H9 (cell line): ENCODE measurements at regions not wholly inside any gene's neighbourhood (a gene's known extent, or its start where the extent isn't known, plus 50 kb on each side); places are given as distances from the start of the nearest gene placed in this dataset.

ENCODE experiments used
- DNase-seq: peaks from one replicate; pipeline ENCODE4 v3.0.0-alpha.2; 2017
- H2AFZ ChIP-seq: one replicate; pipeline ENCODE4 v1.6.1; 2013; ENCODE audit warnings: mild to moderate bottlenecking, low read length, control low read depth, moderate library complexity
- H2AK5ac ChIP-seq: 2 replicates; pipeline ENCODE4 v1.6.1; 2013; ENCODE audit warnings: low read length, control low read depth, mixed read lengths; ENCODE audit not compliant: insufficient read length
- H2BK120ac ChIP-seq: one replicate; pipeline ENCODE4 v1.6.1; 2013; ENCODE audit warnings: low read depth, mild to moderate bottlenecking, low read length, control low read depth, inconsistent platforms; ENCODE audit not compliant: poor library complexity, severe bottlenecking
- H2BK12ac ChIP-seq: 2 replicates; pipeline ENCODE4 v1.6.1; 2013; ENCODE audit warnings: low read length, control low read depth, mixed read lengths, low read depth; ENCODE audit not compliant: insufficient read length
- H2BK15ac ChIP-seq: 2 replicates; pipeline ENCODE4 v1.6.1; 2013; ENCODE audit warnings: low read depth, low read length, control low read depth
- H2BK20ac ChIP-seq: one replicate; pipeline ENCODE4 v1.6.1; 2013; ENCODE audit warnings: low read depth, mild to moderate bottlenecking, low read length, control low read depth, inconsistent platforms; ENCODE audit not compliant: poor library complexity, severe bottlenecking
- H2BK5ac ChIP-seq: 2 replicates; pipeline ENCODE4 v1.6.1; 2013; ENCODE audit warnings: low read length, control low read depth, mixed read lengths; ENCODE audit not compliant: insufficient read length
- H3K14ac ChIP-seq: 2 replicates; pipeline ENCODE4 v1.6.1; 2013; ENCODE audit warnings: low read length, control low read depth; ENCODE audit not compliant: insufficient read depth
- H3K18ac ChIP-seq: 2 replicates; pipeline ENCODE4 v1.6.1; 2013; ENCODE audit warnings: low read depth, mild to moderate bottlenecking, mixed read lengths, low read length, control low read depth; ENCODE audit not compliant: insufficient read length
- H3K23ac ChIP-seq: 2 replicates; pipeline ENCODE4 v1.6.1; 2013; ENCODE audit warnings: low read length, control low read depth, mixed read lengths, low read depth; ENCODE audit not compliant: insufficient read length
- H3K23me2 ChIP-seq: 2 replicates; pipeline ENCODE4 v1.6.1; 2013; ENCODE audit warnings: low read depth, mild to moderate bottlenecking, mixed read lengths, low read length, control low read depth; ENCODE audit not compliant: insufficient read length, poor library complexity, severe bottlenecking
- H3K27ac ChIP-seq: 2 replicates; pipeline ENCODE4 v1.5.1; 2013; ENCODE audit warnings: low read length, control low read depth, mixed read lengths, low read depth; ENCODE audit not compliant: insufficient read length
- H3K27me3 ChIP-seq: 2 replicates; pipeline ENCODE4 v1.6.1; 2013; ENCODE audit warnings: low read length, control low read depth, inconsistent platforms; ENCODE audit not compliant: insufficient read depth
- H3K4ac ChIP-seq: 2 replicates; pipeline ENCODE4 v1.6.1; 2013; ENCODE audit warnings: low read depth, mild to moderate bottlenecking, control low read depth, inconsistent platforms, low read length, moderate library complexity
- H3K4me1 ChIP-seq: 2 replicates; pipeline ENCODE4 v1.6.1; 2013; ENCODE audit warnings: low read length, control low read depth, inconsistent platforms; ENCODE audit not compliant: insufficient read depth
- H3K4me2 ChIP-seq: 2 replicates; pipeline ENCODE4 v1.6.1; 2013; ENCODE audit warnings: low read length, control low read depth, mixed read lengths; ENCODE audit not compliant: insufficient read length, insufficient read depth
- H3K56ac ChIP-seq: 2 replicates; pipeline ENCODE4 v1.6.1; 2013; ENCODE audit warnings: low read depth, mild to moderate bottlenecking, mixed read lengths, low read length, control low read depth; ENCODE audit not compliant: insufficient read length
- H3K79me1 ChIP-seq: 2 replicates; pipeline ENCODE4 v1.6.1; 2013; ENCODE audit warnings: low read depth, mild to moderate bottlenecking, moderate library complexity, low read length, control low read depth, inconsistent platforms; ENCODE audit not compliant: insufficient read depth, poor library complexity, severe bottlenecking
- H3K79me2 ChIP-seq: 2 replicates; pipeline ENCODE4 v1.6.1; 2013; ENCODE audit warnings: low read length, control low read depth, inconsistent platforms; ENCODE audit not compliant: insufficient read depth
- H3K9ac ChIP-seq: 2 replicates; pipeline ENCODE4 v1.6.1; 2013; ENCODE audit warnings: low read length, control low read depth, mixed read lengths; ENCODE audit not compliant: insufficient read length; ENCODE audit errors: extremely low read depth
- H3K9me3 ChIP-seq: one replicate; pipeline ENCODE4 v1.6.1; 2013; ENCODE audit warnings: low read depth, low read length, inconsistent platforms; ENCODE audit not compliant: control insufficient read depth
- H3T11ph ChIP-seq: one replicate; pipeline ENCODE4 v1.6.1; 2013; ENCODE audit warnings: mild to moderate bottlenecking, low read length, control low read depth, inconsistent platforms
- H4K20me1 ChIP-seq: one replicate; pipeline ENCODE4 v1.6.1; 2013; ENCODE audit not compliant: control insufficient read depth, insufficient read length, insufficient read depth
- H4K5ac ChIP-seq: 2 replicates; pipeline ENCODE4 v1.6.1; 2013; ENCODE audit warnings: low read depth, mild to moderate bottlenecking, mixed read lengths, low read length, control low read depth; ENCODE audit not compliant: insufficient read length
- H4K8ac ChIP-seq: replicated peaks from 2 replicates; pipeline ENCODE4 v1.6.1; 2013; ENCODE audit warnings: low read length, control low read depth, mixed read lengths, low read depth; ENCODE audit not compliant: insufficient read length
- H4K91ac ChIP-seq: 2 replicates; pipeline ENCODE4 v1.6.1; 2013; ENCODE audit warnings: low read depth, mild to moderate bottlenecking, moderate library complexity, mixed read lengths, low read length, control low read depth; ENCODE audit not compliant: insufficient read length
- H3K27ac Mint-ChIP-seq, 3 experiments: 2 replicates in 2 of 3; 3 replicates in 1 of 3; pipeline ENCODE4 v1.8.0; 2020 to 2021; ENCODE audit warnings: mixed read lengths in 3 of 3, mild to moderate bottlenecking in 1 of 3, moderate library complexity in 1 of 3
- H3K27me3 Mint-ChIP-seq: 2 replicates; pipeline ENCODE4 v1.8.0; 2021; ENCODE audit warnings: low read depth, mild to moderate bottlenecking, moderate library complexity, mixed read lengths
- H3K36me3 Mint-ChIP-seq, 3 experiments: 2 replicates in 2 of 3; 3 replicates in 1 of 3; pipeline ENCODE4 v1.8.0; 2020 to 2021; ENCODE audit warnings: low read depth in 3 of 3, mixed read lengths in 3 of 3; ENCODE audit not compliant: insufficient read depth in 1 of 3
- H3K4me1 Mint-ChIP-seq, 2 experiments: 2 replicates each; pipeline ENCODE4 v1.8.0; 2020; ENCODE audit warnings: mixed read lengths in 2 of 2
- H3K4me3 Mint-ChIP-seq, 2 experiments: 2 replicates in 1 of 2; 3 replicates in 1 of 2; pipeline ENCODE4 v1.8.0; 2020 to 2021; ENCODE audit warnings: mild to moderate bottlenecking in 2 of 2, mixed read lengths in 2 of 2, moderate library complexity in 1 of 2
- H3K9me3 Mint-ChIP-seq, 2 experiments: 2 replicates in 1 of 2; 3 replicates in 1 of 2; pipeline ENCODE4 v1.8.0; 2020; ENCODE audit warnings: mild to moderate bottlenecking in 2 of 2, mixed read lengths in 2 of 2, moderate library complexity in 1 of 2
- WGBS: extraction: QIAGEN DNeasy Blood & Tissue Kit; methylation state at CpG from one replicate; pipeline ENCODE4 v1.1.7; 2013; ENCODE audit warnings: missing lambda C conversion rate, low lambda C conversion rate, mixed read lengths; ENCODE audit not compliant: insufficient read length; ENCODE audit errors: extremely low coverage; 5-methylcytosine and 5-hydroxymethylcytosine counted together
- TF ChIP-seq, protein P1 (sequence below): fragments of 200-600 bp; sonication (generic); conservative IDR thresholded peaks from 3 replicates; pipeline ENCODE4 v1.8.0; 2021; ENCODE audit warnings: antibody characterized with exemption, mild to moderate bottlenecking

DNA sequence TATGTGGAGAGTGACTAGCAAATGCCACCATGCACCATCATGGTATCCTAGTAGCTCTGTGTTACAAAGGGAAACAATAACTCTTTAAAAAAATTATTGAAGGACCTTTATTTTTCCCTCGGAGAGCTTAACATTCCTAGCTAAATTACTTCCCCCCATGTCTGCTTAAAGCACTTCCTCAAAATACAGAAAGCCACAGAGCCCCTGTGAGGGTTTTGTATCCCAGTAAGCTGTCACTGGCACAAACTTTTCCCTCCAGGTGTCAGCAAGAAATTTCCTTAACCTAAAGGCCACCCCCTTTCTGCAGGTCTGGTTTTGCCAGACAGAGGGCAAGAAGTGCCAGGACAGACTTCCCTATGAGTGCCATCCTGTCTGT is 340.0 kb upstream of the PRDM1 start:
- DNase-seq, result no peak
- Mint-ChIP-seq H3K27me3 (no peaks in the 10 kb centered on the region), H3K36me3 (0 out of 7 replicates have a peak, but pooled peaks cover 0 to 3% (median 2%) of the 10 kb centered on the region in 3 experiments), H3K4me3 (no peak overlapping the region), H3K27ac (no peak overlapping the region), H3K4me1 (peaks cover 24 to 25% of the 10 kb centered on the region in 2 experiments), H3K9me3 (no peaks in the 10 kb centered on the region; a peak in 1 of 5 replicates)
- Histone ChIP-seq H3K4me1 (peaks cover 3% of the 10 kb centered on the region; the same call in 1 of the 2 replicates), H4K5ac (no peak overlapping the region), H3K9ac (no peak overlapping the region), H3K27me3 (no peaks in the 10 kb centered on the region), H3K4me2 (no peak overlapping the region), H3K23me2 (no peaks in the 10 kb centered on the region), H2BK12ac (no peak overlapping the region), H3K9me3 (no peaks in the 10 kb centered on the region), H4K20me1 (no peaks in the 10 kb centered on the region), H3K56ac (no peak overlapping the region), H3K79me2 (no peaks in the 10 kb centered on the region), H3K79me1 (no peaks in the 10 kb centered on the region), H3K4ac (no peak overlapping the region), H4K91ac (no peak overlapping the region), H2BK5ac (no peak overlapping the region), H2AK5ac (no peak overlapping the region), H3K27ac (no peak overlapping the region), H4K8ac (no peak overlapping the region), H3T11ph (no peak overlapping the region), H2BK120ac (no peak overlapping the region), H3K23ac (no peak overlapping the region), H2BK20ac (no peak overlapping the region), H3K18ac (no peak overlapping the region), H2BK15ac (no peak overlapping the region), H3K14ac (no peak overlapping the region), H2AFZ (no peak overlapping the region)
- WGBS, result no CpG with 5 or more reads among the region's 1 CpG
- TF ChIP-seq, protein P1, sequence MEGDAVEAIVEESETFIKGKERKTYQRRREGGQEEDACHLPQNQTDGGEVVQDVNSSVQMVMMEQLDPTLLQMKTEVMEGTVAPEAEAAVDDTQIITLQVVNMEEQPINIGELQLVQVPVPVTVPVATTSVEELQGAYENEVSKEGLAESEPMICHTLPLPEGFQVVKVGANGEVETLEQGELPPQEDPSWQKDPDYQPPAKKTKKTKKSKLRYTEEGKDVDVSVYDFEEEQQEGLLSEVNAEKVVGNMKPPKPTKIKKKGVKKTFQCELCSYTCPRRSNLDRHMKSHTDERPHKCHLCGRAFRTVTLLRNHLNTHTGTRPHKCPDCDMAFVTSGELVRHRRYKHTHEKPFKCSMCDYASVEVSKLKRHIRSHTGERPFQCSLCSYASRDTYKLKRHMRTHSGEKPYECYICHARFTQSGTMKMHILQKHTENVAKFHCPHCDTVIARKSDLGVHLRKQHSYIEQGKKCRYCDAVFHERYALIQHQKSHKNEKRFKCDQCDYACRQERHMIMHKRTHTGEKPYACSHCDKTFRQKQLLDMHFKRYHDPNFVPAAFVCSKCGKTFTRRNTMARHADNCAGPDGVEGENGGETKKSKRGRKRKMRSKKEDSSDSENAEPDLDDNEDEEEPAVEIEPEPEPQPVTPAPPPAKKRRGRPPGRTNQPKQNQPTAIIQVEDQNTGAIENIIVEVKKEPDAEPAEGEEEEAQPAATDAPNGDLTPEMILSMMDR, result no peak
